Dendritic cell treated with granulocyte-macrophage colony-stimulating factor and Interleukin-4, amounts not matched to agents 40 ng/mL and 50 ng/mL, for 4 days (primary cell): ENCODE measurements at regions not wholly inside any gene's neighbourhood (a gene's known extent, or its start where the extent isn't known, plus 50 kb on each side); places are given as distances from the start of the nearest gene placed in this dataset.

Source experiments
- H3K27ac Mint-ChIP-seq: one replicate; pipeline ENCODE4 v1.8.0; 2022; ENCODE audit warnings: mild to moderate bottlenecking, mixed read lengths
- H3K27me3 Mint-ChIP-seq: one replicate; pipeline ENCODE4 v1.8.0; 2022; ENCODE audit warnings: mild to moderate bottlenecking, mixed read lengths
- H3K36me3 Mint-ChIP-seq: one replicate; pipeline ENCODE4 v1.8.0; 2022; ENCODE audit warnings: low read depth, mixed read lengths
- H3K4me1 Mint-ChIP-seq: one replicate; pipeline ENCODE4 v1.8.0; 2022; ENCODE audit warnings: low read depth, mixed read lengths
- H3K4me3 Mint-ChIP-seq: one replicate; pipeline ENCODE4 v1.8.0; 2022; ENCODE audit warnings: mild to moderate bottlenecking, moderate library complexity, mixed read lengths
- H3K9me3 Mint-ChIP-seq: one replicate; pipeline ENCODE4 v1.8.0; 2022; ENCODE audit warnings: mixed read lengths
- intact Hi-C: fragments of 100-400 bp; cut with micrococcal nuclease; formaldehyde crosslinking; loops from one replicate; pipeline ENCODE4 v1.15.0; 2022

GRCh38 chr6:127051571-127052260 is 66.8 kb upstream of the RSPO3 start:
- no peak overlapping the region for H3K4me3 Mint-ChIP-seq
- H3K9me3 Mint-ChIP-seq = peaks cover 12% of the 10 kb centered on the region
- intact Hi-C loops = no loop called here
- no peaks in the 10 kb centered on the region for H3K27me3 Mint-ChIP-seq
- no peak overlapping the region for H3K27ac Mint-ChIP-seq
- H3K36me3 Mint-ChIP-seq = no peaks in the 10 kb centered on the region
- H3K4me1 Mint-ChIP-seq = no peaks in the 10 kb centered on the region

GRCh38 chr6:127053032-127053874 is 65.2 kb upstream of the RSPO3 start:
- no peaks in the 10 kb centered on the region for H3K4me1 Mint-ChIP-seq
- no peaks in the 10 kb centered on the region for H3K36me3 Mint-ChIP-seq
- H3K27ac Mint-ChIP-seq = no peak overlapping the region
- intact Hi-C loops = no loop called here
- no peak overlapping the region for H3K4me3 Mint-ChIP-seq
- peaks cover 7% of the 10 kb centered on the region for H3K9me3 Mint-ChIP-seq
- no peaks in the 10 kb centered on the region for H3K27me3 Mint-ChIP-seq

- H3K27me3 Mint-ChIP-seq = no peaks in the 10 kb centered on the region
- no peak overlapping the region for H3K27ac Mint-ChIP-seq
- no peaks in the 10 kb centered on the region for H3K4me1 Mint-ChIP-seq
- H3K36me3 Mint-ChIP-seq = no peaks in the 10 kb centered on the region
- H3K9me3 Mint-ChIP-seq = peaks cover 7% of the 10 kb centered on the region
- intact Hi-C loops = no loop called here
- H3K4me3 Mint-ChIP-seq = no peak overlapping the region
These were observed 64.6 kb upstream of the RSPO3 start for GRCh38 chr6:127053875-127054235.

GRCh38 chr6:127058027-127058426 is 60.4 kb upstream of the RSPO3 start:
- no peaks in the 10 kb centered on the region for H3K27me3 Mint-ChIP-seq
- intact Hi-C loops = no loop called here
- no peak overlapping the region for H3K4me3 Mint-ChIP-seq
- H3K9me3 Mint-ChIP-seq = peaks cover 10% of the 10 kb centered on the region
- H3K4me1 Mint-ChIP-seq = no peaks in the 10 kb centered on the region
- H3K36me3 Mint-ChIP-seq = no peaks in the 10 kb centered on the region
- no peak overlapping the region for H3K27ac Mint-ChIP-seq

GRCh38 chr6:127058936-127059335 is 59.5 kb upstream of the RSPO3 start:
- intact Hi-C loops = no loop called here
- Mint-ChIP-seq H3K9me3 (peaks cover 10% of the 10 kb centered on the region), H3K36me3 (no peaks in the 10 kb centered on the region)

More at GRCh38 chr6:127058936-127059335, 59.5 kb upstream of the RSPO3 start:
- no peak overlapping the region for H3K27ac Mint-ChIP-seq
- H3K4me3 Mint-ChIP-seq = no peak overlapping the region
- no peaks in the 10 kb centered on the region for H3K27me3 Mint-ChIP-seq
- H3K4me1 Mint-ChIP-seq = no peaks in the 10 kb centered on the region
